HG02571 (cell line): ENCODE measurements at regions not wholly inside any gene's neighbourhood (a gene's known extent, or its start where the extent isn't known, plus 50 kb on each side); places are given as distances from the start of the nearest gene placed in this dataset.
"Not testable (repeated sequence)": the region's sequence is repeated elsewhere in the genome, so short reads cannot be mapped to it uniquely, and the experiment has no call there.

Experiments used
- ATAC-seq: cut with Tn5 transposase; IDR thresholded peaks from one replicate; pipeline ENCODE4 v1.9.1; 2021; ENCODE audit warnings: mild to moderate bottlenecking, moderate library complexity; ENCODE audit not compliant: unreplicated experiment

- ATAC-seq: no peak
Measured at GRCh38 chr12:38477340-38478090, 160.9 kb downstream of the ALG10B start.

- no peak for ATAC-seq
Measured at GRCh38 chr12:38480594-38480993, 164.0 kb downstream of the ALG10B start.

- ATAC-seq: no peak
Measured at GRCh38 chr12:38484821-38485449, 168.4 kb downstream of the ALG10B start.

- ATAC-seq: no peak
Measured at GRCh38 chr12:38488866-38489265, 172.3 kb downstream of the ALG10B start.

DNA sequence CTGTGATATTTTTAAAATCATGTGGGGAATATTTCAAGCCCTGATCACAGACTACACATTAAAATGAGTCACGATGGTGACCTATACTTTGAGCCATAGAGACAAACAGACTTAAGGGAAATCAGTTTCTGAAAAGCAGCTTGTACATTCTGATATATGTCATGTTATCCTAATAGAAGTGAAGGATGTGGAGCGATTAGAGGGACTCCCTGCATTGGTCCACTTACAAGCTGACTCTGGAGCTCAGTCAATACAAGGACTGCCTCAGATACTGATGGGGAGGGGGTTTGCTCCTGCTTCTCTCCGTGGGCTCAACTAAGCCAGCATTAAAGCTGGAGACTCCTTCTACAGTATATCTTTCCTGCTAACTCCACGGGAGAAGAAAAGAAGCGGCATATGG, 173.5 kb downstream of the ALG10B start:
- ATAC-seq: no peak

- ATAC-seq: no peak
Measured at GRCh38 chr12:38490941-38491340, 174.4 kb downstream of the ALG10B start.

- no peak for ATAC-seq
Measured at GRCh38 chr12:38501481-38501880, 184.9 kb downstream of the ALG10B start.

GRCh38 chr12:38501991-38502390, 185.4 kb downstream of the ALG10B start:
- ATAC-seq: no peak

DNA sequence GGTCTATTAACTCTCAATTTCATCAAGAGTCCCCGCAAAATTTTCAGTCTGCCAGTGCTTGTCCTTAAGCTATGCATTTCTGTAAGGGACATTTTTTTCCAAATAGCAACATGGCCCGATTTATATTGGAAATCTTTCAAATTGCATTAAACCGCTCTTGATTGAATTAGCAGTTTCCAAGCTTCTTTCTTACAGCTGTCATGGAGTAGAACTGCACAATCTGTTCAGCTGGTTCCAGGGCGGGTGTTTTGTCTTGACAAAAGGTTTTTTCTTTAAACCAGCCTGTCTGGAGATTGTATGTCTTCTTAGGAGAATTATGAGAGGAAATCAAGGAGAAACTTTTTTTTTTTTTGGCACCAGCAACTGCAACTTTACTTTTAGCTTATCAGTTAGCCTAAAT, 185.8 kb downstream of the ALG10B start:
- no peak for ATAC-seq

DNA sequence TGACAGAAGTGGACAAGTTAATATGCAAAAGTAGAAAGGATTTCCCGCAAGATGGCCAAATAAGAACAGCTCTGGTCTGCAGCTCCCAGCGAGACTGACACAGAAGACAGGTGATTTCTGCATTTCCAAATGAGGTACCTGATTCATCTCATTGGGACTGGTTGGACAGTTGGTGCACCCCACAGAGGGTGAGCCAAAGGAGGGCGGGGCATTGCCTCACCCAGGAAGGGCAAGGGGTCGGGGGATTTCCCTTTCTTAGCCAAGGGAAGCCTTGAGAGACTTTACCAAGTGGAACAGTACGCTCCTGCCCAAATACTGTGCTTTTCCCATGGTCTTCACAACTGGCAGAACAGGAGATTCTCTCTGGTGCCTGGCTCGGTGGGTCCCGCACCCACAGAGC, 191.3 kb downstream of the ALG10B start:
- ATAC-seq: no peak

DNA sequence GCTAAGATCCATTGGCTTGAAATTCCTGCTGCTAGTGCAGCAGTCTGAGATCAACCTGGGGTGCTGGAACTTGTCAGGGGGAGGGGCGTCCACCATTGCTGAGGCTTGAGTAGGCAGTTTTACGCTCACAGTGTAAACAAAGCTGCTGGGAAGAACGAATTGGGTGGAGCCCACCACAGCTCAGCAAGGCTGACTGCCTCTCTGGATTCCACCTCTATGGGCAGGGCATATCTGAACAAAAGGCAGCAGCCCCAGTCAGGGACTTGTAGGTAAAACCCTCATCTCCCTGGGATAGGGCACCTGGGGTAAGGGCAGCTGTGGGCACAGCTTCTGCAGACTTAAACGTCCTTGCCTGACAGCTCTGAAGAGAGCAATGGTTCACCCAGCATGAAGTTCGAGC, 191.7 kb downstream of the ALG10B start:
- no peak for ATAC-seq

- no peak for ATAC-seq
Measured at GRCh38 chr12:38515912-38516311, 199.3 kb downstream of the ALG10B start.

DNA sequence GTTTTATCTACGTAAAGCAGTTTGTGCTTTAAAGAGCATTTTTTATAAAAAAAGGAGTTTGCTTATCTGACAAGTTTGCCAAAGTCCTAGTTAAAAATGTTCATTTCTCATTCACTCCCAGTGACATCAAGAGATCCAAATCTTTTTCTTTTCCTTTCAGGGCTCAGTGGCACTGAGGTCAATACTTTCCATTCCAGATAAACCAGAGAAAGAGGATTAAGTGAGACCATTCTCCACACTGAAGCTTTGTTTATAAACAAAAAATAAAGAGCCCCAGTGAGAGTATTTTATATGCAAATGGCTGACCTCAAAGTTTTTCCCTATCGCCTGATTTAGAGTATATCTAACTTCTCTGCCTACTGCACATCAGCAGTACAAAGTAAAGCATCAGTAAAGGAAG, 199.8 kb downstream of the ALG10B start:
- ATAC-seq: no peak

DNA sequence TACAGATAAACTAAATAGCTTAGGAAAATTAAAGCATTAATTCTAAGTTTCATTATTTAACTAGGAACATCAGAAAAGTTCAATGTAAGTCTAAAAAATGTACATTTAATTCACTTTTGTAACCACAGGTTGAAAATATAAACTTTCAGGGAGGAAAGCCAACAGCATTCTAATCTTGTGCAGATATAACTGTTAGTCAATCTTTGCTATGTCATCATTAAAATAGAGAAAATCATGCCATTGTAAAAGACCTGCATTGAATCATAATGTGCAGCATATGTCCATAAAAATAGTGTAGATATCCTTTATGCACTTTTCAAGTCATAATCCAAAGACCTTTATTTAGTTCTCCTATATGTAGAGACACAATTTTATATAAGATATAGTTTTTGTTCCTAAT, 207.3 kb downstream of the ALG10B start:
- no peak for ATAC-seq

DNA sequence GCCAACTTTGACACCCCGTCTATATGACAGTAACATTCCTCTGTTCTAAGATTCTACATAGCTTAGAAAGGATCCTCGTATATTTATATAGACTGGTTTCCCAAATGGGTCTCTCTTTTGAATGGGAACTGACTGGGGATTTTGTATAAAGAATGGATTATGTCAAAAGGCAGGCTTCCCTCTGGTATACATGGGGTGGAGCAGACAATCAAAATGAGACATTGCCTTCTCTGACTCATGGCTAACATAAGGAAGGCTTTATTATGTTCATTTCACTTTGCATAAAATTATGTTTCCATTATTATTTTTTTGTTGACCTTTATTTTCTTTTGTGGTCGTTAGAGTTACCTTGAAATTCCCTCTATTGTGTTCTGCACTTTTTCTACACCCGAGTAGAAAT, 211.1 kb downstream of the ALG10B start:
- no peak for ATAC-seq

- ATAC-seq: no peak
Measured at GRCh38 chr12:38528527-38528926, 212.0 kb downstream of the ALG10B start.

- ATAC-seq: not testable (repeated sequence)
Measured at GRCh38 chr12:38529281-38529680, 212.7 kb downstream of the ALG10B start.

DNA sequence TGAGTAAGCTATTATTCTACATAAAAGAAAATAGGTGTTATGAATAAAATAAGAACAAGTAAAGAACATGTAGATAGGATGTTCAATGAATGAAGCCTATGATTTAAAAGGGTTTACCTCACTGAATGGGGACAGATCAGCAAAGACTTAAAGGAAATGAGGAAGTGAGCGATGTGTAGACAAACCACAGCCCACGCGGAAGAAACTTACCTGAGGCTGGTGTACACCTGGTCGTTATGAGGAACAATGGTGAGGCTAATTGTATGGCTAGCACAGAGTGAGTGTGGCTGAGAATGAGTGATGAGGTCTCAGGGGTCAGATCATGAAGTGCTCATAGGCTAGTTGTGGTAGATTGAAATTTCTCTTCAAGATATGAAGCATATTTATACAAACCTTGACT, 221.7 kb downstream of the ALG10B start:
- no peak for ATAC-seq

DNA sequence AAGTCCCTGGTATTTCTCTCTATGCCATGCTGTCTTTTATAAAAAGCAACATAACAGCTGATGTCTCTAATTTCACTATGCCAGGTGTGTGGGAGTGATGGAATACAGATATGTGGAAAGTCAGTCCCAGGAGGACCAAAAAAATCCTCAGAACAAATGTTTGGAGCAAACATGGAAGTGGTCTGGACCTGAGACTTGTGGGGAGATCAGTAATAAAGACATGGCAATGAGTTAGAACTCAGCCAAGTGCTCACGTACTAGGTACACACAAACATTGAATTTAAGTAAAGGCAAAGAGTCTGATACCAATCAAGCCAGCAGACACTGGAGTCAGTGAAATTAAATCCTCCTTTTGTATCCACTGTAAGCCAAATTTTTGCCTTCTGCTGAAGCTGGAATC, 223.6 kb downstream of the ALG10B start:
- no peak for ATAC-seq

DNA sequence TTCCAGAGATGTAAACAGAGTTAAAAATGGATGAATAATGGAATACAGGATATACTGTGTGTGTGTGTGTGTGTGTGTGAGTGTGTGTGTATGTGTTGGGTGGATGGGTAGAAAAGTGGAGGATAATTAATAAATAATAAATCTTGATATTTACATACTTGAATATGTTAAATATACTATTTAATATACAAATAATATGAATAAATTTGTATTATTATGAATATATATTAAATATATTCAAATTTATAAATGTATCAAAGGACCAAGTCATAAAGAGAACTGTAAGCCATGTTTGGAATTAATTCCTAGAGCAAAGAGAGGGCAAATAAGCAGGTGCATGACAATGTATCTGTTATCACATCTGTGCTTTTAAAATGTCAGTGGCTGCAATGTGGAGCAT, 225.3 kb downstream of the ALG10B start:
- no peak for ATAC-seq

DNA sequence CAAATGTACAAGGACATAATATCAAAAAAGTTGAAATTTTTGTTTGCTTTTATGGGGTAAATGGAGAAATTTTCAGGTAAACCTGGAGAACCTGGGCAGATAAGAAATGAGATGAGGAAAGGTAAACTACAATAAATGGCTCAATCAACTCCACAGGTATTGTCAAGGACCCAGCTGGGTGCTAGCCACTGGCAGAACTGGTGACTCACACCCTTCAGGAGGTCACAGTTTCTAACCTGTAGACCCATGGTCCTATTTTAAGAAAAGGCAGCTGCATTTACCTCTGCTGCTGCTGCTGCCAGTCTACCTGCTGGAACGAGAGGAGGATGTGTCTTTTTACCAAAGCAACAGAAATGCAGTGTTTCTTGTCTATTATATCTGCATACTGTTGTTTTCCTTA, 226.6 kb downstream of the ALG10B start:
- no peak for ATAC-seq

GRCh38 chr12:38544330-38545066, 227.9 kb downstream of the ALG10B start:
- ATAC-seq: no peak
